Skeletal muscle tissue (tissue), 3 donors: ENCODE measurements at regions not wholly inside any gene's neighbourhood (a gene's known extent, or its start where the extent isn't known, plus 50 kb on each side); places are given as distances from the start of the nearest gene placed in this dataset.

Experiments
- H3K27ac ChIP-seq: one replicate; pipeline ENCODE4 v1.7.0; 2013; ENCODE audit warnings: mild to moderate bottlenecking, low read depth, low read length, inconsistent platforms
- H3K27me3 ChIP-seq, 3 donors: one replicate each; pipeline ENCODE4 v1.7.0; 2013; ENCODE audit warnings: low read length in 3 of 3; ENCODE audit not compliant: control insufficient read depth in 3 of 3, insufficient read depth in 3 of 3
- H3K36me3 ChIP-seq, 3 donors: one replicate each; pipeline ENCODE4 v1.7.0; 2013; ENCODE audit warnings: low read length in 3 of 3; ENCODE audit not compliant: control insufficient read depth in 3 of 3, insufficient read depth in 3 of 3
- H3K4me1 ChIP-seq, 3 donors: one replicate each; pipeline ENCODE4 v1.7.0; 2013; ENCODE audit warnings: low read length in 3 of 3, mild to moderate bottlenecking in 3 of 3; ENCODE audit not compliant: control insufficient read depth in 3 of 3, insufficient read depth in 3 of 3
- H3K4me3 ChIP-seq, 3 donors: one replicate each; pipeline ENCODE4 v1.7.0; 2013; ENCODE audit warnings: low read length in 3 of 3
- H3K9ac ChIP-seq, 3 donors: one replicate each; pipeline ENCODE4 v1.7.0; 2013; ENCODE audit warnings: low read length in 3 of 3, mild to moderate bottlenecking in 3 of 3, moderate library complexity in 2 of 3, low read depth in 1 of 3
- H3K9me3 ChIP-seq, 3 donors: one replicate each; pipeline ENCODE4 v1.7.0; 2013; ENCODE audit warnings: low read length in 3 of 3; ENCODE audit not compliant: control insufficient read depth in 3 of 3
- donor health status: Osteomylitis.

DNA sequence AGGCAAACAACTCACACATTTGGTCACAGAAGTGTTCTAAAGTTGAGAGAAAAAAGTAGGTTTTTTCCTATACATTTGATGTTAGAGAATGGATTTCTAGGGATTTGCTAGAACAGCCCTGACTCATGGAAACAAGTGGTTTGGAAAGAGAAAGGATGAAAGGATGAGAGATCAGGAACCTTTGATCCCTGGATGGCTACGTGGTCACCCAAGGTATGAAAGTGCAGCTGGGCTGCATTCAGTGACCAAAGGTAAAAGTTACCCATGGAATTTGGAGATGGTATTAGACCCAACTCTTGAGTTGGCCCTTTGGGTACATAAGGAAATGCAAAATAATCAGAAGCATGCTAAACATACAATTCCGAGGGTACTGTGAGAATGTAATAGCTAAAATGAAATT lies 61.3 kb upstream of the SPIN1 start:
- H3K9me3 ChIP-seq: no peaks in the 10 kb centered on the region

DNA sequence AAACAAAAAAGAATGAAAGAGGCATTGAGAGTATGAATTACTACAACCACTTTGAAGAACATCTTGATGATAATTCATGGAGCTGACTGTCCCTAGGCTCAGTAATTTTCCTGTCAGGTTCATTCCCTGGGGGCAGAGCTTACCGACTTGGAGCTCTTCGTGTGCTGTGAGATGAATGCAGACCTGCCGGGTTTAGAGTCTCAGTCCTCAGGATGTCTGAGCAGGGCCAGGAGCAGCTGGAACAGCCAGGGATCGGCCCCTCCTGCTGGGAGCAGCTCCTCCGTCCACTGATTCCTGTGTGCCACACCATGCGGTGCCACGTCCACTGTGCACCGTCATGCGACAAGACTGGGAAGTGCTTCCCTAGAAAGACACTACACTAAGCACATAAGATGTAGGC lies 62.2 kb upstream of the SPIN1 start:
- peaks cover 0 to 2% (median 0%) of the 10 kb centered on the region in 3 donors for H3K27me3 ChIP-seq

More for the DNA sequence above, 61.3 kb upstream of the SPIN1 start:
- Histone ChIP-seq H3K4me1 (no peaks in the 10 kb centered on the region), H3K36me3 (no peaks in the 10 kb centered on the region), H3K9ac (no peak overlapping the region), H3K27me3 (peaks cover 0 to 2% (median 0%) of the 10 kb centered on the region in 3 donors), H3K4me3 (no peak overlapping the region), H3K27ac (no peak overlapping the region)

GRCh38 chr9:88322906-88323566 lies 65.2 kb upstream of the SPIN1 start:
- Histone ChIP-seq H3K9me3 (no peaks in the 10 kb centered on the region), H3K9ac (no peak overlapping the region), H3K36me3 (no peaks in the 10 kb centered on the region), H3K27ac (no peak overlapping the region), H3K4me3 (no peak overlapping the region), H3K27me3 (peaks cover 0 to 2% (median 0%) of the 10 kb centered on the region in 3 donors), H3K4me1 (no peaks in the 10 kb centered on the region)

More for the DNA sequence above, 62.2 kb upstream of the SPIN1 start:
- no peak overlapping the region for H3K27ac ChIP-seq
- no peaks in the 10 kb centered on the region for H3K36me3 ChIP-seq
- H3K4me3 ChIP-seq: no peak overlapping the region
- no peak overlapping the region for H3K9ac ChIP-seq
- H3K9me3 ChIP-seq: no peaks in the 10 kb centered on the region
- no peaks in the 10 kb centered on the region for H3K4me1 ChIP-seq

GRCh38 chr9:88321764-88322163 lies 66.5 kb upstream of the SPIN1 start:
- Histone ChIP-seq H3K4me3 (no peak overlapping the region), H3K9me3 (no peaks in the 10 kb centered on the region), H3K27me3 (peaks cover 0 to 2% (median 0%) of the 10 kb centered on the region in 3 donors), H3K27ac (no peak overlapping the region), H3K4me1 (no peaks in the 10 kb centered on the region), H3K36me3 (no peaks in the 10 kb centered on the region), H3K9ac (no peak overlapping the region)

DNA sequence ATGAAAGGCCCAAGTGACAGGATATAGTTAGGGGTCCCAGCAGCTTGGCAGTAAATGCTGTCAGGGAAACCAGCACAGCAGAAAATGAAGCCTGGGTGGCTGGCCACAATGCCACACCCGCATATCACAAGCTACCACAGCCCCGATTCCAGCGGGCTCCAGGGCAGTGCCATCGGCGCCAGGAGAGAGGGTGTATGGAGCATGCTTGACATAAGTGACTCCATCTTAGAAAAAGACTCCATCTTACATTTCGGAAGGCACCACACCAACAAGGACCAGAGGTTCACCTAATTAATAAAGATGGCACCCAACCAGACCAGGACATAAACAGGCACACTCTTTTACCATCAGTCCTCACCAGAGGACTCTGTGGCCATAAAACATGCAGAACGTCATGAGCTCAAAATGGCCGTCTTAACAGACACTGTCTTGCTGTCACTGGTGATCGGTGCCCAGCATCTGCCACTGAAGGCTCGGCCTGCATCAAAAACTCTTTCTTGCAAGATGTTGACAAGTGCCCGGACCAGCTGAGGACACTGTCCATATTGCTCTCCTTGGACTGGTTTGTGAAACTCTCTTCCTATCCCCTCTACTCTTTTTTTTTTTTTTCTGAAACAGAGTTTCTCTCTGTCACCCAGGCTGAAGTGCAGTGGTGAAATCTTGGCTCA lies 67.4 kb upstream of the SPIN1 start:
- Histone ChIP-seq H3K27ac (no peak overlapping the region), H3K27me3 (peaks cover 0 to 2% (median 0%) of the 10 kb centered on the region in 3 donors), H3K9me3 (no peaks in the 10 kb centered on the region), H3K4me1 (no peaks in the 10 kb centered on the region), H3K36me3 (no peaks in the 10 kb centered on the region), H3K4me3 (no peak overlapping the region), H3K9ac (no peak overlapping the region)

DNA sequence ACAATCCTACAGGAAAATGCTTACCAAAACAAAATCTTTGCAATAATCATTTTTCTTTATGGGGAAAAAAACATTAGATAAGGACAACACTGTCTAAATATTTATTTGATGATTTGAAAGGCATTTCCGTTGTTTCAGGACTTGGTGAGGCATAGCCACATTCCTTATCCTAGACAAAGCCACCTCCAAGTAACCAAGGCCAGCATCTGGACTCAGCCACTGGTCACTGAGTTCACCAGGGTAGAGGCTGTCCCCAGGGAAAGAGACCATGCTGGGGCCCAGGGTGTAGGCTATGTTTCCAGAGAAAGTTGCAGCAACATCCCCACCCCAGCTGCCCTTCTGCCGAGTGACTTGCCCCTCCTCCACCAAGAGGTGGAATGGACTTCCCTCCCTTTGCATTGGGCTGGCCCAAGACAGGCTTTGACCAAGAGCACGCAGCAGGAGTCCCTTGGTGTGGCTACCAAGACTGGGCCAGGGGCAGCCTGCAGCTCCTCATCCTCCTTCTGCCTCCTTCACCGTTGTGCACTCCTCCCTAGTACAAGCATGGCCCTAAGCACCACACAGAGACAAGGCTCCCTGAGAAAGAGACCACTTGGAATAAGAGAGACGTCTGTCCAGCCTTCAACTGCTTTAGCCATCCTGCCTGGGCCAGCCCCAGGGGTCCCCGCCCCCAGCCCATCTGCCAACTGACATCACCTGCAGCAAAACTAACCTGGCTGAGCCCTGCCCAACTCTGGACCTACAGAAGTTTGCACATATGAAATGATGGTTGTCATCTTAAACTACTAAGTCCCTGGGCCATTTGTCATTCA lies 68.1 kb upstream of the SPIN1 start:
- H3K27me3 ChIP-seq: peaks cover 0 to 2% (median 0%) of the 10 kb centered on the region in 3 donors
- H3K4me3 ChIP-seq: no peak overlapping the region
- no peaks in the 10 kb centered on the region for H3K4me1 ChIP-seq
- no peaks in the 10 kb centered on the region for H3K36me3 ChIP-seq
- no peaks in the 10 kb centered on the region for H3K9me3 ChIP-seq
- H3K27ac ChIP-seq: no peak overlapping the region
- H3K9ac ChIP-seq: no peak overlapping the region

DNA sequence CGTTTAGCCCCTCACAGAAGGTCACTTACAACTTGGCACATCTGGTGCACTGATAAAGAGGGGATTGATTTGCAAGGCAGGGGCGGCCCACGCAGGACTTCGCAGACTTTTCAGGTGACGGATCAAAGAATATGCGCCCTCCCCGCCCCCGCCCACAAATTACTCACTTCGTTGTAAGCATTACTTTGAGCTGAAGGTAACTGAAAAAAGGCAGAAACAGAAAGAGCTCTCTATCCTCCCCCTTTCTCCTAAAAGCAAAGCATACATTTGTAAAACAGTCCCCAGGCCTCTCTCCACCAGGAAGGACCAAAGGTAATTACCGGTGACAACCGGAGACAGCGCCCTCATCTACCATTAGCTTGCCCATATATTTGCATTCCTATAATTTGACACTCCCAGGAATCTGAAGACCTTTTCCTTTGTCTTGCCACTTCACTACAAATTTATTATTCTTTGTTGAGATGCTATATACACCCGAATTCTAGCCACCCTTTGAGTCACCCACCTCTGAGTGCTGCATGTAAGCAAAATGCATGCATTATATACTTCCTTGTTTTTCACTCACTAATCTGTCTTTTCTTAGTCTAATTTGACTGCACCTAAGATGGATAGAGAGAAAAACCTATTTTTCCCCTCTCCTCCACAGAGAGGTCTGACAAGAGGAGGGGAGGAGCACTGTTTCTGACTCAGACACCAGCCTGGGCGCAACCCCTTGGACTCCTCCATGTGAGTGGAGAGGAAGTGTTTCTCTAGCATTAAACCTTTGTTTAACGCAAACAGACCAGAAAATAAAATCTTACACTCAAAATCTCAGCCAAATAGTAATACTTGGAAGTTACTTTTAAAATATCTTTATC lies 74.7 kb upstream of the SPIN1 start:
- H3K27ac ChIP-seq: no peak overlapping the region
- peaks cover 0 to under 1% (median 0%) of the 10 kb centered on the region in 3 donors for H3K27me3 ChIP-seq
- no peaks in the 10 kb centered on the region for H3K9me3 ChIP-seq
- H3K4me3 ChIP-seq: no peak overlapping the region
- H3K36me3 ChIP-seq: no peaks in the 10 kb centered on the region
- H3K4me1 ChIP-seq: no peaks in the 10 kb centered on the region
- no peak overlapping the region for H3K9ac ChIP-seq

DNA sequence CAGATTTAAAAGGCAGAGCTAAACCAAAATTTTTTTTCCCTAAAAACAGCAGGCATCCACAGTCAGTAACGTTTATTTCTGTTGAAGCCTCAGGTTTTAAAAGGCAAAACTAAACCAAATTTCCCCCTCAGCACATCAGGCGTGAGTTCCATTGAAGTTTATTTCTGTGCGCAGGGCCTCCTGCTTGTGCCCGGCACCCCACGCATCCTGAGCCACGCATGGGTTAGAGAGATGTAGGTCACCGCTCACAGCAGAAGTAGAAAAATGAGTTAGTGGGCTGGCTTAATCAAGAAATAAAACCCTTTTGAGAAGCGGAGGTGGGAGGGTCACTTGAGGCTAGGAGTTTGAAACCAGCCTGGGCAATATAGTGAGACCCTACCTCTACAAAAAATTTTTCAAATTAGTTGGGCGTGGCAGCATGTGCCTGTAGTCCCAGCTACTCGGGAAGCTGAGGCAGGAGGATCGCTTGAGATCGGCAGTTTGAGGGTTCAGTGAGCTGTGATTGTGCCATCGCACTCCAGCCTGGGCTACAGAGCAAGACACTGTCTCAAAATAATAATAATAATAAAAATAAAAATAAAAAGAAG lies 75.6 kb upstream of the SPIN1 start:
- Histone ChIP-seq H3K9me3 (no peaks in the 10 kb centered on the region), H3K9ac (no peak overlapping the region), H3K36me3 (no peaks in the 10 kb centered on the region), H3K4me1 (no peaks in the 10 kb centered on the region), H3K4me3 (no peak overlapping the region), H3K27me3 (peaks cover 0 to 4% (median 0%) of the 10 kb centered on the region in 3 donors), H3K27ac (no peak overlapping the region)

DNA sequence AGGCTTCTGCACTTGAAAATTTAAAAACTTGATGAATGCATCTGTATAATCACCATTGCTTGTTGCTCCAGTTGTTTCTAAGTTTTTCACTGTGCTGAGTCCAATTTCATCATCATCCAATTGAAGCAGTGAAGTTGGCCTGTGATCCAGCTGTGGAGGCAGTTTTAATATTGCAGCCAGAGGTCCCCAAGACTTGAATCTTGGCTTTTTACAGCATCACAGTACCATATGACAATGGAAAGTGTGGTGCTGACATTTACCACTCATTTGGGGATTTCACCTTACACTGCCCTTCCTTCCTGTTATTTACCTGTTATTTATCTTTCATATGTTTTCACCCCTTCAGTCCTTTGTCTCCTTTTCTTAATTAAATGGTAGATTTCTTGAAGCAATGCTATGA lies 76.2 kb upstream of the SPIN1 start:
- Histone ChIP-seq H3K9me3 (no peaks in the 10 kb centered on the region), H3K9ac (no peak overlapping the region)

More for the DNA sequence above, 76.2 kb upstream of the SPIN1 start:
- no peak overlapping the region for H3K4me3 ChIP-seq
- H3K36me3 ChIP-seq: no peaks in the 10 kb centered on the region
- H3K4me1 ChIP-seq: no peaks in the 10 kb centered on the region
- no peak overlapping the region for H3K27ac ChIP-seq
- peaks cover 0 to 4% (median 0%) of the 10 kb centered on the region in 3 donors for H3K27me3 ChIP-seq
